Kidney epithelial cell (primary cell): ENCODE measurements at regions not wholly inside any gene's neighbourhood (a gene's known extent, or its start where the extent isn't known, plus 50 kb on each side); places are given as distances from the start of the nearest gene placed in this dataset.

Source experiments
- DNase-seq: peaks from one replicate; pipeline ENCODE4 v3.0.0-alpha.2; 2010; ENCODE audit warnings: low read depth
- H3K27me3 ChIP-seq: 2 replicates; pipeline ENCODE4 v1.6.0; 2011; ENCODE audit warnings: low read length; ENCODE audit not compliant: control insufficient read depth, insufficient read depth
- H3K36me3 ChIP-seq: 2 replicates; pipeline ENCODE4 v1.5.1; 2011; ENCODE audit warnings: low read length; ENCODE audit not compliant: control insufficient read depth, insufficient read depth
- H3K4me3 ChIP-seq: 2 replicates; pipeline ENCODE4 v1.5.1; 2011; ENCODE audit warnings: low read depth, mild to moderate bottlenecking, control low read depth, low read length
- CTCF ChIP-seq: IDR thresholded peaks from 2 replicates; pipeline ENCODE4 v1.5.1; 2011; ENCODE audit warnings: mild to moderate bottlenecking, moderate library complexity, low read length, control low read depth, inconsistent platforms; ENCODE audit not compliant: insufficient read depth, poor library complexity, severe bottlenecking

GRCh38 chr5:54655761-54656160 is 138.2 kb downstream of the SNX18 start:
- Histone ChIP-seq H3K4me3 (no peak overlapping the region), H3K27me3 (no peaks in the 10 kb centered on the region), H3K36me3 (no peaks in the 10 kb centered on the region)
- DNase-seq = no peak
- no peak for TF ChIP-seq CTCF

GRCh38 chr5:54655266-54655665 is 137.7 kb downstream of the SNX18 start:
- DNase-seq = no peak
- TF ChIP-seq CTCF = no peak

GRCh38 chr5:54653956-54654614 is 136.5 kb downstream of the SNX18 start:
- Histone ChIP-seq H3K36me3 (no peaks in the 10 kb centered on the region), H3K4me3 (no peak overlapping the region), H3K27me3 (no peaks in the 10 kb centered on the region)
- no peak for TF ChIP-seq CTCF
- no peak for DNase-seq

More at GRCh38 chr5:54655266-54655665, 137.7 kb downstream of the SNX18 start:
- Histone ChIP-seq H3K4me3 (no peak overlapping the region), H3K36me3 (no peaks in the 10 kb centered on the region), H3K27me3 (no peaks in the 10 kb centered on the region)

- no peak for TF ChIP-seq CTCF
- no peaks in the 10 kb centered on the region for H3K27me3 ChIP-seq
- no peaks in the 10 kb centered on the region for H3K36me3 ChIP-seq
- no peak overlapping the region for H3K4me3 ChIP-seq
- DNase-seq = peak; percentile 62
Observed at GRCh38 chr5:54651482-54652076, 134.0 kb downstream of the SNX18 start.

GRCh38 chr5:54649041-54649504 is 131.5 kb downstream of the SNX18 start:
- DNase-seq = no peak
- H3K4me3 ChIP-seq = no peak overlapping the region
- H3K36me3 ChIP-seq = no peaks in the 10 kb centered on the region
- no peaks in the 10 kb centered on the region for H3K27me3 ChIP-seq
- no peak for TF ChIP-seq CTCF
